Endodermal cell (in vitro differentiated cells): ENCODE measurements at regions not wholly inside any gene's neighbourhood (a gene's known extent, or its start where the extent isn't known, plus 50 kb on each side); places are given as distances from the start of the nearest gene placed in this dataset.

Source experiments
- DNase-seq: peaks from one replicate; pipeline ENCODE4 v3.0.0-alpha.2; 2017
- H3K27ac ChIP-seq: 2 replicates; pipeline ENCODE4 v1.5.1; 2013; ENCODE audit warnings: mild to moderate bottlenecking, low read depth, low read length, moderate library complexity
- H3K27me3 ChIP-seq: 2 replicates; pipeline ENCODE4 v1.6.1; 2013; ENCODE audit warnings: mild to moderate bottlenecking, low read length, moderate library complexity; ENCODE audit not compliant: insufficient read depth, control insufficient read depth, poor library complexity, severe bottlenecking
- H3K36me3 ChIP-seq: 2 replicates; pipeline ENCODE4 v1.7.0; 2013; ENCODE audit warnings: mild to moderate bottlenecking, low read length, moderate library complexity; ENCODE audit not compliant: control insufficient read depth, insufficient read depth
- H3K4me1 ChIP-seq: one replicate; pipeline ENCODE4 v1.7.0; 2013; ENCODE audit warnings: low read length; ENCODE audit not compliant: control insufficient read depth, insufficient read depth
- H3K4me3 ChIP-seq: 2 replicates; pipeline ENCODE4 v1.5.1; 2013; ENCODE audit warnings: mild to moderate bottlenecking, low read length, moderate library complexity
- H3K9ac ChIP-seq: 2 replicates; pipeline ENCODE4 v1.6.1; 2013; ENCODE audit warnings: mild to moderate bottlenecking, low read length, moderate library complexity; ENCODE audit not compliant: poor library complexity, severe bottlenecking; ENCODE audit errors: extremely low read depth
- H3K9me3 ChIP-seq: 2 replicates; pipeline ENCODE4 v1.6.1; 2013; ENCODE audit warnings: mild to moderate bottlenecking, low read length, moderate library complexity; ENCODE audit not compliant: control insufficient read depth
- H3K27ac Mint-ChIP-seq: 2 replicates; pipeline ENCODE4 v1.8.0; 2020; ENCODE audit warnings: mixed read lengths
- H3K27me3 Mint-ChIP-seq: 2 replicates; pipeline ENCODE4 v1.8.0; 2021; ENCODE audit warnings: mild to moderate bottlenecking, mixed read lengths; ENCODE audit not compliant: insufficient read depth
- H3K36me3 Mint-ChIP-seq: 2 replicates; pipeline ENCODE4 v1.8.0; 2020; ENCODE audit warnings: low read depth, mixed read lengths
- H3K4me1 Mint-ChIP-seq: 2 replicates; pipeline ENCODE4 v1.8.0; 2020; ENCODE audit warnings: mixed read lengths
- H3K4me3 Mint-ChIP-seq: 2 replicates; pipeline ENCODE4 v1.8.0; 2020; ENCODE audit warnings: mild to moderate bottlenecking, moderate library complexity, mixed read lengths
- H3K9me3 Mint-ChIP-seq: 2 replicates; pipeline ENCODE4 v1.8.0; 2020; ENCODE audit warnings: mild to moderate bottlenecking, mixed read lengths
- WGBS, 2 experiments: methylation state at CpG; one replicate each; pipeline versions ENCODE4 v1.1.5 to v1.1.7; 2013; ENCODE audit warnings: missing lambda C conversion rate in 2 of 2, mixed read lengths in 1 of 2; ENCODE audit not compliant: insufficient coverage in 1 of 2, insufficient read length in 1 of 2; 5-methylcytosine and 5-hydroxymethylcytosine counted together
- TF ChIP-seq, protein P1 (sequence below): fragments of 200-600 bp; sonication (generic); conservative IDR thresholded peaks from 2 replicates; pipeline ENCODE4 v1.5.0; 2021; ENCODE audit warnings: antibody characterized with exemption, mild to moderate bottlenecking

DNA sequence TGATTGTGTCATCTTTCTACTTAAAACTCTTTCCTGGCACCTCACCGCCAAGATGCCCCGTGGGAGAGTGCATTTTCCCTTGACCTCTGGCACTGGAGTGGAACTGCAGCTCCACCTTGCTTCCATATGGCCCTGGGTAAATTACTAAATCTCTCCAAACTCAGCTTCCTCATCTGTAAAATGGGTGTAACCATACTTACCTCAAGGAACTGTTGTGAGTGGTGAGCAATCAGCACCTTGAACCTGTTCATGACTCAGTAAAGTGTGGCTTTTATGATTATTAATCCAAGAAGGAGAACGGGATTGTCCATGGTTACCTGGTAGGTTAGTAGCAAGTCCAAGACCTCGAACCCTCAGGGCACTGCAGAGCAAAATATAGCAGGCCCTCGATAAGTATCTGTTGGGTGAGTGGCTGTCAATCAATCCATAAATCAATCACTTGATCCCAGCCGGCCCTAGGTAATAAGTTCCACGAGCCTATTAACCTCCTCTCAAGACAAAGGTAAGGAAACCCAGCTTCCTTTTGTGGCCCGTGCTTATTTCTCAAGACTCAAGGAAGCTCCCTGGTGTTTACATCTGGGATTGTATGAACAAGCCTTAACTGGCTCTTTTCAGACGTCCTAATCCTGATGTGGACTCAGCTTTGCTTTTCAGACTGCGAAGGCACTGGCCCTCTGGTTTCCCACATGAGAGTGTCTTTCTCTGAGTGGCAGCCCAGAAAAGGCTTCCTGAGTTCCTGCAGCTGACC, 114.0 kb upstream of the GJB5 start:
- no peak overlapping the region for H3K4me3 ChIP-seq
- peaks cover 3% of the 10 kb centered on the region for H3K4me1 ChIP-seq
- no peak overlapping the region for H3K4me3 Mint-ChIP-seq
- TF ChIP-seq, protein P1, sequence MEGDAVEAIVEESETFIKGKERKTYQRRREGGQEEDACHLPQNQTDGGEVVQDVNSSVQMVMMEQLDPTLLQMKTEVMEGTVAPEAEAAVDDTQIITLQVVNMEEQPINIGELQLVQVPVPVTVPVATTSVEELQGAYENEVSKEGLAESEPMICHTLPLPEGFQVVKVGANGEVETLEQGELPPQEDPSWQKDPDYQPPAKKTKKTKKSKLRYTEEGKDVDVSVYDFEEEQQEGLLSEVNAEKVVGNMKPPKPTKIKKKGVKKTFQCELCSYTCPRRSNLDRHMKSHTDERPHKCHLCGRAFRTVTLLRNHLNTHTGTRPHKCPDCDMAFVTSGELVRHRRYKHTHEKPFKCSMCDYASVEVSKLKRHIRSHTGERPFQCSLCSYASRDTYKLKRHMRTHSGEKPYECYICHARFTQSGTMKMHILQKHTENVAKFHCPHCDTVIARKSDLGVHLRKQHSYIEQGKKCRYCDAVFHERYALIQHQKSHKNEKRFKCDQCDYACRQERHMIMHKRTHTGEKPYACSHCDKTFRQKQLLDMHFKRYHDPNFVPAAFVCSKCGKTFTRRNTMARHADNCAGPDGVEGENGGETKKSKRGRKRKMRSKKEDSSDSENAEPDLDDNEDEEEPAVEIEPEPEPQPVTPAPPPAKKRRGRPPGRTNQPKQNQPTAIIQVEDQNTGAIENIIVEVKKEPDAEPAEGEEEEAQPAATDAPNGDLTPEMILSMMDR: peak; percentile 28
- H3K36me3 Mint-ChIP-seq: no peaks in the 10 kb centered on the region
- DNase-seq: no peak
- peaks cover 24% of the 10 kb centered on the region for H3K4me1 Mint-ChIP-seq
- H3K27me3 ChIP-seq: no peaks in the 10 kb centered on the region
- H3K36me3 ChIP-seq: no peaks in the 10 kb centered on the region
- H3K9me3 ChIP-seq: no peaks in the 10 kb centered on the region
- peaks cover 4% of the 10 kb centered on the region for H3K9me3 Mint-ChIP-seq
- WGBS, 2 experiments: 84 to 89% methylated on average over 6 to 10 of the region's 10 CpGs
- H3K27ac Mint-ChIP-seq: no peak overlapping the region
- H3K27ac ChIP-seq: no peak overlapping the region
- H3K27me3 Mint-ChIP-seq: peaks cover 1% of the 10 kb centered on the region
- H3K9ac ChIP-seq: no peak overlapping the region

DNA sequence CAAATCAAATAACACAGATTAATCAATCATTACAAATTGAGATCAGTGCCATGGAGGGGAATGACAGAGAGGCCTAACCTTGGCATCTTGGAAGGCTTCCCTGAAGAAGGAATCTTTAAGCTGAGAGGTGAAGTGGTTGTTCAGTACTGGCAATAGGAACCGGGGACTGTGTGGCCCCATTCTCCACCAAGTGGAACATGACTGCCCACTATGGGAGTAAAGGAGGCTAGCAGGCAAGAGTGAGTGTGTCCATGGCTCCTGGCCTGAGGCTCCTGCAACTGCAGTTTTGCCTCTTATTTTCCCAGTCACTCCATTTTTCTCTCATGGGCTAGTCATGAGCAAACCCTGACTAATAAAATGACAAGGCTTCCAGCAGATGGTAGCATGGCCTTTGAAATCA, 112.2 kb upstream of the GJB5 start:
- no peaks in the 10 kb centered on the region for H3K36me3 ChIP-seq
- Mint-ChIP-seq H3K27ac (no peak overlapping the region), H3K4me1 (peaks cover 24% of the 10 kb centered on the region), H3K36me3 (no peaks in the 10 kb centered on the region), H3K9me3 (no peaks in the 10 kb centered on the region), H3K27me3 (peaks cover 1% of the 10 kb centered on the region), H3K4me3 (no peak overlapping the region)
- peaks cover 3% of the 10 kb centered on the region for H3K4me1 ChIP-seq
- peak; percentile 79 for DNase-seq
- no peaks in the 10 kb centered on the region for H3K27me3 ChIP-seq
- WGBS, 2 experiments: 64 to 82% methylated on average over 1 of the region's 1 CpG
- H3K27ac ChIP-seq: no peak overlapping the region
- no peak overlapping the region for H3K9ac ChIP-seq
- no peaks in the 10 kb centered on the region for H3K9me3 ChIP-seq
- no peak overlapping the region for H3K4me3 ChIP-seq
- TF ChIP-seq, protein P1: peak; percentile 85

DNA sequence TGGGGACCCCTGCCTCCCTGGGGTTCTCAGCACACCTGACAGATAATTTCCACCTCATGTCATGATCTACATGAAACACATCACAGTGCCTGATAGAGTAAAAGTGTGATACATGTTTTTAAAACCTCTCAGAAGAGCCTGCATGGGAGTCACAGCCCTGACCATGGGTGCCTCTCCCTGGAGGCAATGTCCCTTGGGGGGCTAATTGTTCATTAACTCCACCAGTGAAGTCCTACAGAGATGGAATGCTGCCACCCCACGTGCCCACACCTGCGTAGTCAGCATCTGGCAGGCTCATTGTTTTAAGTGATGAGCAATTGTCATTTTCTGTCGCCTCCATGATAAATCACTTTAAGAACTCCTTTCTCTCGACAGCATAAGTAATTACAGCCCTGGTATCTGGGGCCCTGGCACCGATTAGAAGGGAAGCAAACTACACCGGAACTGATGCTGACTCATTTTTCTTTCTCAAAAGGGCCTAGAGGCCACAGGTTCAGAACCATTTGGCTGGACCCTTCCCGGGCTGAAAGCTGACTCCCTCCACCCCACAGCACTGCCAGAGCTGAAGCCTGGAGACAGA, 109.6 kb upstream of the GJB5 start:
- Histone ChIP-seq H3K36me3 (no peaks in the 10 kb centered on the region), H3K9ac (no peak overlapping the region), H3K27ac (no peak overlapping the region), H3K4me1 (peaks cover 3% of the 10 kb centered on the region), H3K27me3 (no peaks in the 10 kb centered on the region), H3K4me3 (no peak overlapping the region), H3K9me3 (no peaks in the 10 kb centered on the region)
- Mint-ChIP-seq H3K9me3 (no peaks in the 10 kb centered on the region), H3K4me1 (peaks cover 8% of the 10 kb centered on the region), H3K36me3 (no peaks in the 10 kb centered on the region), H3K27me3 (peaks cover 5% of the 10 kb centered on the region), H3K4me3 (no peak overlapping the region), H3K27ac (no peak overlapping the region)
- no peak for DNase-seq
- 47 to 76% methylated on average over 6 to 7 of the region's 7 CpGs for WGBS, 2 experiments
- TF ChIP-seq, protein P1: no peak
